Uterus (tissue), 2 donors: ENCODE measurements at regions not wholly inside any gene's neighbourhood (a gene's known extent, or its start where the extent isn't known, plus 50 kb on each side); places are given as distances from the start of the nearest gene placed in this dataset.
"Not testable (repeated sequence)": the region's sequence is repeated elsewhere in the genome, so short reads cannot be mapped to it uniquely, and the experiment has no call there.

Source experiments
- POLR2A ChIP-seq, 2 donors: fragments of 450-650 bp; IDR thresholded peaks; one replicate each; pipeline ENCODE4 v1.6.1; 2016; ENCODE audit warnings: antibody characterized with exemption in 2 of 2, mild to moderate bottlenecking in 1 of 2, moderate library complexity in 1 of 2
- TF ChIP-seq, protein P1 (sequence below), 4 experiments: fragments of 200-600 bp in 2 of 4; fragments of 450-650 bp in 2 of 4; sonication (generic) in 2 of 4; IDR thresholded peaks; one replicate each; pipeline ENCODE4 v1.5.1; 2016 to 2019; ENCODE audit warnings: antibody characterized with exemption in 4 of 4, mild to moderate bottlenecking in 2 of 4, moderate library complexity in 1 of 4

GRCh38 chr2:88365408-88365807 is 87.1 kb downstream of the FOXI3 start:
- TF ChIP-seq, protein P1, sequence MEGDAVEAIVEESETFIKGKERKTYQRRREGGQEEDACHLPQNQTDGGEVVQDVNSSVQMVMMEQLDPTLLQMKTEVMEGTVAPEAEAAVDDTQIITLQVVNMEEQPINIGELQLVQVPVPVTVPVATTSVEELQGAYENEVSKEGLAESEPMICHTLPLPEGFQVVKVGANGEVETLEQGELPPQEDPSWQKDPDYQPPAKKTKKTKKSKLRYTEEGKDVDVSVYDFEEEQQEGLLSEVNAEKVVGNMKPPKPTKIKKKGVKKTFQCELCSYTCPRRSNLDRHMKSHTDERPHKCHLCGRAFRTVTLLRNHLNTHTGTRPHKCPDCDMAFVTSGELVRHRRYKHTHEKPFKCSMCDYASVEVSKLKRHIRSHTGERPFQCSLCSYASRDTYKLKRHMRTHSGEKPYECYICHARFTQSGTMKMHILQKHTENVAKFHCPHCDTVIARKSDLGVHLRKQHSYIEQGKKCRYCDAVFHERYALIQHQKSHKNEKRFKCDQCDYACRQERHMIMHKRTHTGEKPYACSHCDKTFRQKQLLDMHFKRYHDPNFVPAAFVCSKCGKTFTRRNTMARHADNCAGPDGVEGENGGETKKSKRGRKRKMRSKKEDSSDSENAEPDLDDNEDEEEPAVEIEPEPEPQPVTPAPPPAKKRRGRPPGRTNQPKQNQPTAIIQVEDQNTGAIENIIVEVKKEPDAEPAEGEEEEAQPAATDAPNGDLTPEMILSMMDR (IDR thresholded peaks at IDR 0.05): not testable (repeated sequence)
- not testable (repeated sequence) for TF ChIP-seq POLR2A (IDR thresholded peaks at IDR 0.05)
